Stimulated activated CD4-positive, alpha-beta T cell treated with anti-CD3 and anti-CD28 coated beads, Interleukin-1b, Interleukin-23, amount 100 ng/mL, for 48 hours (primary cell): ENCODE measurements at regions not wholly inside any gene's neighbourhood (a gene's known extent, or its start where the extent isn't known, plus 50 kb on each side); places are given as distances from the start of the nearest gene placed in this dataset.

Experiments used
- DNase-seq: peaks from one replicate; pipeline ENCODE4 v3.0.0-alpha.2; 2020

- no peak for DNase-seq
Measured at GRCh38 chr11:27287205-27287604, 75.8 kb downstream of the CCDC34 start.

- no peak for DNase-seq
Measured at GRCh38 chr11:27285761-27286160, 77.3 kb downstream of the CCDC34 start.

- DNase-seq, result no peak
Measured at GRCh38 chr11:27282806-27283205, 80.2 kb downstream of the CCDC34 start.

GRCh38 chr11:27281740-27282590, 81.0 kb downstream of the CCDC34 start:
- DNase-seq, result no peak

DNA sequence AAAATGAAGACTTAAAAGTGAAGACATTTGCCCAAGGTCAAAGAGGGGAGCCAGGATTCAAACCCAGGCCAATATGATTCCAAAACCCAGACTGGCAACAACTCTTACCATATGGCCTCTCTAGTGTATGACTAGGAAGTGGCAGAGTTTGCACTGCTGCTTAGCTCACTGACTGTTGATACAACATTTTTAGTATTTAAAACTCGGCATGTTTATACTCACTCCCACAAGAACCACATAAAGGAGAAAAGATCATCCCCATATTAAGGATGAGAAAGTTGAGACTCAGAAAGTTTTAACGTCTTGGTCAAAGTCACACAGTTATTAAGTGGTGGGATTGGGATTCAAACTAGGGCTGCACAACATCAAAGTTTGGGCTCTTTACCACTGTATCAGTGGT, 81.7 kb downstream of the CCDC34 start:
- DNase-seq, result no peak

DNA sequence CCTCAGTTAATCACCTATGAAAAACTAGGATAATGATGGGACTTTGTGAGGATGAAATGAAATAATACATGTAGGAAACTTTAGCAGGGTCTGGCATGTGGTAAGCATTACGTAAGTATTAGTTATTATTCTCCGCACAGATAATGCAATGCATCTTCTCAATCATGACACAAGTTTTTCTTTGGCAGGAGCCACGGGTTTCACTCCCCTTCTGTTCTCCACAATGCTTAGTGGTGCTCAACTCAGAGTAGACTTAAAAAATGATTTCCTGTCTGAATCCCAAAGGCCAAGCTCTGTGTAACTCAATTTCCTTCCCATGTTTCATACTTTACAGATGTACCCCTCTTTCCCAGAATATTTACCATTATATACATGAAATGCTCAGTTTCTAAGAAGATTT, 82.9 kb downstream of the CCDC34 start:
- no peak for DNase-seq

DNA sequence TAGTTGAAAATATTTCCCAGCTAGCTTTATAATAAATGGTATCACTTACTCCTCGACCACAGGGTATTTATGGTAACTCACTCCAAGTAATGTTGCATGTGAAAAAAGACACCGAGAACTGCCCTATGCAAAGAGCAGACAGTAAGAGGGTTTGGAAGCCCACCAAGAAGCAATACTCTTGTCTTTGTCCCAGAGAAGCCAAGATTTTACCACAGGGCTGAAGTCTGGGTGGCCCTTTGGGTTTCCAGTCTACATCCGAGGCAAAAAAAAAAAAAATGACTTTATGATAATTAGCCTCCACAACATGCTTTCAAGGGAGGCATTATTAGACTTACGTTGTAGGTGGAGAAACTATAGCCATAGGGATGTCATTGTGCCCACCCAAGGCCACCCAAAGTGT, 83.6 kb downstream of the CCDC34 start:
- no peak for DNase-seq

- no peak for DNase-seq
Measured at GRCh38 chr11:27277843-27278242, 85.2 kb downstream of the CCDC34 start.

- no peak for DNase-seq
Measured at GRCh38 chr11:27276141-27276540, 86.9 kb downstream of the CCDC34 start.

- DNase-seq, result no peak
Measured at GRCh38 chr11:27274854-27275395, 88.1 kb downstream of the CCDC34 start.

DNA sequence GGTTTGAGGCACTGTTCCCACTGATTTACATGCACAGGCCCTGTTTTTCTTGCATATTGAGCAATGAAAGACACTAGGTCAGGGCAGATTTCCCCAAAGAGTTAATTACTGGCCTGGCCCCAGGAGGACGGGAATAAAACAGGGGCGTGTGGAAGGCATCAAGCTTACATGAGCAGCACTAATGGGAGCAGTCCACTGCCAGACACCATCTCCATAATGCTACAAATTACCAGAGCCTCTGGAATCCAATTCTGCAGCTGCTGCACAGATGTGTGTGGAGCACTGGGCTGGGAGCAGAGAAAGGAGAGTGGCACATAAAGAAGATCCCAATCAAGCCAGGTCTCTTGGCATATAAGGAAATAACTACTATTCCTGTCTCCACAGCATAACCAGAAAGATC, 96.9 kb downstream of the CCDC34 start:
- no peak for DNase-seq

- no peak for DNase-seq
Measured at GRCh38 chr11:27263986-27264385, 99.0 kb downstream of the CCDC34 start.

GRCh38 chr11:27263046-27263445, 100.0 kb downstream of the CCDC34 start:
- DNase-seq, result no peak

DNA sequence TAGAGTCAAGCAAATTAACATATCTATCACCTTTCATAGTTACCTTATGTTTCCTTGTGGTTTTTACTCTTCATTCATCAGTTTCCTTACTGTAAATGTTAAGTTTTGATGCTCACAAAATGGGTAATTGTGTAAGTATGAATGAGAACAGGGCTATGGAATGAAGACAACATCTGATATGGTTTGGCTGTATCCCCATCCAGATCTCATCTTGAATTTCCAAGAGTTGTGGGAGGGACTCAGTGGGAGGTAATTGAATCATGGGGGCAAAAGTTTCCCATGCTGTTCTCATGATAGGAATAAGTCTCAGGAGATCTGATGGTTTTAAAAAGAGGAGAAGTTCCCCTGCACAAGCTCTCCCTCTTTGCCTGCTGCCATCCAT, 107.6 kb downstream of the CCDC34 start:
- no peak for DNase-seq

DNA sequence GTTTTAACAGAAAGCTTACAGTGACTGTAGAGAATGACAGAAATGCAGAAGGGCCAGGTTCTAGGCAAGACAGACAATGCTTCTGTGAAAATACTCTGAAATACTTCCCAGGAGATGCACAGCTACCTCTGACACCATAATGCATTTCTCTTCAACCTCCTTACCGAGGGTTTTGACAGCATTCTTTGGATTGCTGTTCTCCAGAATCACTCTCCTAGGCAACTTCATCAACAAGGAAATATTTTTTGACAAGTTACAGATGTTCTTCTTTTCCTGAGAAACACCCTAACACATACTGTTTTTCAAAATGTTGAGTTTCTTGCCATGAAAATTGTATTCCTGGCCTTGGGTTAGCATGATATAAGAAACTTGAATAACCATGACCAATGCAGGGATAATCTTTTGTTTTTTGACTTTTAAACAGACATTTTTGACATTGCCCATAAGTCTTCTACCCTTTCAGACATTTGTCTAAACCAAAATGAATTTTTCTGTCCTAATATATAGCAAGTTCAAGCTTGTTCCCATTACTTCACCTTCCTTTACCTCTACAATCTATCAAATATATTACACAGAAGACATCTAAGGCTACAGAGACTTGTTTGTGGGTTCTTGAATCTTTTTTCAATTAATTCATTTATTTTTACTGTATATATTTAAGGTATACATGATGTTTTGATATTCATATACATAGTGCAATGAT, 108.1 kb downstream of the CCDC34 start:
- DNase-seq, result no peak

GRCh38 chr11:27253224-27253623, 109.8 kb downstream of the CCDC34 start:
- DNase-seq, result no peak

GRCh38 chr11:27250867-27251665, 111.9 kb downstream of the CCDC34 start:
- no peak for DNase-seq

DNA sequence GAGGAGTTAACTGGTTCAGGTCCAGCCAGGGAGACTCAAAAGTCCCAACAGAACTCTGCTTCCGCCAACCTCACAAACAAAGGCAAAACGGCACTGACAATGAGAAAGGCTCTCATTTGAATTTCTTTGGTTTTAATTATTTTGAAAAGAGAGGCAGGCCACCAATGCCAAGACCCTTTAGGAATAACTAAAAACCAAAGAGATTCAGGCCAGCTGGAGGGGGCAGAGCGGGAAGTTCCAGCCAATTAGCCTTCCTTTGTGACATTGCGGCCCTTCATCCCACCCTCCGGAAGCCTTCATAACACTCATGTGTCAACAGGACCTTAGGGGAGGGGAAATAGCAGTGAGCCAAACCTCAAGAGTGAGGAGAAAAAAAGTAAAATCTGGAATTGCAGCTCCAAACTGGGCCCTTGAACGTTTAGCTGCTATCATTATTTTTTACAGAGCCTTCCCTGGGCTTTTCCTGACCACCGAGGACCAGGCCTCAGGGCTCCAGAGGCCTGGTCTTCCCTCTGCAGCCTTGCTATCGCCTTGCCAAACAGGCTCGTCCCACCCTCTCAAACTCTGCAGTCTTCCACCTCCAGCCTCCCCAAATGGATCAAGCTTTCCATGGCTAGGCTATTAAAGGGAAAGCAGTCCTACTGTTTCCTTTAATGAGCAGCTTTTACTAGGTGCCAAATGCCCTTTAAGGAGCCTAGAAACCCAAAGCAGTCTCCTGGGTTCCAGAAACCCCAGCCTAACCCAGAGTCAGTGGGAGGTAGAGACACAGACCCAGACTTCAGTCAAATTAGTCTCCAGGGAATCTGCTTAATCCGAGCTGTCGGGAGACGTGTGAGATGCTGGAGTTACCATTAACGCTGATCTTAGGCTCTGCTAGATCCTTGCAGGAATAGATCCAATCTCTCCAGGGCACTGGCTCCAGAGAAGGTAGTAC, 114.2 kb downstream of the CCDC34 start:
- no peak for DNase-seq

GRCh38 chr11:27247660-27248059, 115.4 kb downstream of the CCDC34 start:
- DNase-seq, result no peak

DNA sequence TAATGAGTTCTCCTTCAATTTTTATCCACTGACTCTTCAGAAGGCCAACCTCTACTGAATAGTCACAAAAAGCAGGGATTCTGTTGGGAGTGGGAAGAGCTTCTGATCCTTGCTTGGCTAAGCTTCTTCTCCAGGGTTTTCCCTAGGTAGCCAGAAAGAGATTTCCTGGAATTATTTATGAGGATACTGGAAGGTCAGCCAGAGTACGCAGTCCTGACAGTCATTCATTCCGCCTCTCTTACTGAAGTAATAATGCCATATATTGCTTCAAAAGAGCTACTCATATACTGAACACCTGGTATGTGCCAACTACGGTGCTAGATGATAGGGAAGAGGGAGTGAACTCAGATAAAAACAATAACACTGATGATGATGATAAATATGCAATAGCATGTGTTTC, 116.1 kb downstream of the CCDC34 start:
- DNase-seq, result no peak

- no peak for DNase-seq
Measured at GRCh38 chr11:27244900-27245299, 118.1 kb downstream of the CCDC34 start.

DNA sequence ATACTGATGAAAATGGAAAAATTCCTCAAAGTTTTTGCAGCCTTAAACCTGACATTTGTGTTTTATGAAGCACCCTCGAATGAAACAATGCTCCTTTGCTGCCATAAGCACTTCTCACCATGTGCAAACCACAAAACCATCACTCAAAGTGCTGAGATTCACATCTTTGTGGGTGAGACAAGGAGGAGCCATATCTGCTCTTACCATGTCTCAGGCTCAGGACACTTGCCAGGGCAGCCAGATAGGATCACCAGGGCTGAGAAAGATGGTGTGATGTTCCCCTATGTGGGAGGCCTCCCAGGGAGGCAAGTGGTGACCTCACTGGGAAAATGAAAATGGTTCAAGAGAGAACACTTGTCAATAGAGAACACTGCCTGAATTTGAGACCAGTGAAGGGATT, 120.4 kb downstream of the CCDC34 start:
- no peak for DNase-seq
